ENCODE measurements at regions not wholly inside any gene's neighbourhood (a gene's known extent, or its start where the extent isn't known, plus 50 kb on each side); places are given as distances from the start of the nearest gene placed in this dataset.

DNA sequence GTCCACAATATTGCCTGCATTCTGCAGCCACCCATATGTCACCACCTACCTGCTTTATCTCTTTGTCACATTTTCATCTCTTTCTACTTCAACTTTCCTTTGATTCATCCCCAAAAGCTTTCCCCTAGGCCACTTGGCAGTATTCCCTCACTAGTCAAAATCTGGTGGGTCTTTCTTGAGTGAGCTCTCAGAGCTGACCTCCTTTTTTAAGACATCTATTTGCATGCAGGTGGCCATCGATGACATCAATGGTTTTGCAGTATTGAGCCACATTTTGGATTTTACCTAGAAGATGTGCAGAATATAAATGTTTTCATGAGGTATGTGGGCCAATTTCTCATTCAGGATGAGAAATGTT, 133.4 kb upstream of the REG3A start:
- H3K4me2 ChIP-seq (ENCODE audit: insufficient read depth in 1 of 2, low read depth in 2 of 2, low read length in 2 of 2), result no peak overlapping the region
- CTCF ChIA-PET (ENCODE audit: partially characterized antibody), result interaction anchor here (1.6 to 2.0 kb wide), 2 partner anchors 18 to 35 kb away, joined by 3 to 11 read pairs; no protein-coding TSS in a partner anchor
- no peak for FAIRE-seq
- no peak for TF ChIP-seq POLR2AphosphoS5 (IDR thresholded peaks at IDR 0.05; ENCODE audit: low read depth, low read length)
- TF ChIP-seq CHD1 (IDR thresholded peaks at IDR 0.05; ENCODE audit: low read depth, low read length), result no peak
- TF ChIP-seq SUZ12 (IDR thresholded peaks at IDR 0.05; ENCODE audit: low read length), result no peak
- no peak for TF ChIP-seq FOSL1 (IDR thresholded peaks at IDR 0.05; ENCODE audit: insufficient read depth, low read depth, low read length)
- no peak for TF ChIP-seq NANOG (IDR thresholded peaks at IDR 0.05; ENCODE audit: insufficient read depth, low read depth, low read length, poor library complexity, severe bottlenecking)
- no peak for TF ChIP-seq SIN3A (conservative IDR thresholded peaks at IDR 0.05 in 1 of 2, IDR thresholded peaks at IDR 0.05 in 1 of 2; ENCODE audit: low read depth in 1 of 2, low read length in 2 of 2)
- no peak for TF ChIP-seq RBBP5 (IDR thresholded peaks at IDR 0.05; ENCODE audit: borderline replicate concordance, low read depth, low read length)
- TF ChIP-seq BRCA1 (IDR thresholded peaks at IDR 0.05; ENCODE audit: low read depth, low read length), result no peak
- no peak for TF ChIP-seq EZH2 (IDR thresholded peaks at IDR 0.05; ENCODE audit: low read depth, low read length, severe bottlenecking)
- no peak for TF ChIP-seq JUN (IDR thresholded peaks at IDR 0.05; ENCODE audit: low read depth, low read length)
- no peak for TF ChIP-seq MAFK (IDR thresholded peaks at IDR 0.05; ENCODE audit: low read depth, low read length)
- no peak for TF ChIP-seq RFX5 (IDR thresholded peaks at IDR 0.05; ENCODE audit: borderline replicate concordance, low read depth, low read length)
- TF ChIP-seq SIRT6 (IDR thresholded peaks at IDR 0.05; ENCODE audit: low read length), result no peak
- no peak for TF ChIP-seq SIX5 (IDR thresholded peaks at IDR 0.05; ENCODE audit: low read depth, low read length)
- TF ChIP-seq CTBP2 (IDR thresholded peaks at IDR 0.05; ENCODE audit: borderline replicate concordance, insufficient read depth, insufficient read length, low read length), result no peak

More for the DNA sequence above, 133.4 kb upstream of the REG3A start:
- no peak overlapping the region for H2BK12ac ChIP-seq (ENCODE audit: low read depth, low read length)
- POLR2A ChIA-PET (ENCODE audit: partially characterized antibody), result no interaction called here
- no peak overlapping the region for H2AFZ ChIP-seq (ENCODE audit: low read length)
- no peaks in the 10 kb centered on the region for H3K23me2 ChIP-seq (ENCODE audit: low read depth, low read length)
- no peak overlapping the region for H3K18ac ChIP-seq (ENCODE audit: extremely low read depth, low read length)
- no peak overlapping the region for H2BK20ac ChIP-seq (ENCODE audit: low read length)
- no peak overlapping the region for H3K9ac ChIP-seq (replicated peaks in 1 of 4; ENCODE audit: extremely low read depth in 1 of 4, low read depth in 3 of 4, low read length in 3 of 4)
- H3K79me1 ChIP-seq (ENCODE audit: low read depth, low read length), result no peaks in the 10 kb centered on the region
- no peak overlapping the region for H2AK5ac ChIP-seq (ENCODE audit: low read depth, low read length)
- H3K14ac ChIP-seq (ENCODE audit: insufficient read length), result no peak overlapping the region
- H4K8ac ChIP-seq (ENCODE audit: extremely low read depth, insufficient read depth, low read length), result no peak overlapping the region
- WGBS, 2 experiments (ENCODE audit: extremely low coverage in 1 of 2, insufficient coverage in 1 of 2, insufficient read length in 1 of 2, insufficient replicate concordance in 2 of 2, low coverage in 1 of 2, low lambda C conversion rate in 2 of 2, missing lambda C conversion rate in 1 of 2), result 95% methylated on average over 1 of the region's 1 CpG; no CpG with 5 or more reads in 1 of the 2 experiments
- no peaks in the 10 kb centered on the region for H3K27me3 ChIP-seq (replicated peaks in 1 of 4; ENCODE audit: control insufficient read depth in 3 of 4, extremely low read depth in 1 of 4, insufficient read depth in 3 of 4, low read length in 3 of 4)
- peaks cover 0 to 5% of the 10 kb centered on the region in 2 experiments; a peak in 2 of 4 replicates for H3K9me3 ChIP-seq (ENCODE audit: insufficient read depth in 2 of 2, low read depth in 1 of 2, low read length in 1 of 2)
- no peak overlapping the region for H3K4ac ChIP-seq (replicated peaks; ENCODE audit: insufficient read length, low read depth, low read length)
- no peak for DNase-seq (ENCODE audit: low read depth in 1 of 2, low spot score in 2 of 2)
- H2BK120ac ChIP-seq (replicated peaks; ENCODE audit: low read depth, low read length), result no peak overlapping the region
- no peak overlapping the region for H3K4me3 ChIP-seq (ENCODE audit: extremely low read depth in 1 of 4, insufficient read depth in 2 of 4, low read depth in 3 of 4, low read length in 4 of 4)
- no peaks in the 10 kb centered on the region for H3K36me3 ChIP-seq (ENCODE audit: control insufficient read depth in 2 of 4, insufficient read depth in 4 of 4, low read length in 3 of 4)
- no peaks in the 10 kb centered on the region for H4K20me1 ChIP-seq (replicated peaks in 1 of 2; ENCODE audit: control insufficient read depth in 1 of 2, insufficient read depth in 2 of 2, low read length in 2 of 2)
- H3K4me1 ChIP-seq (replicated peaks in 1 of 4; ENCODE audit: control insufficient read depth in 3 of 4, insufficient read depth in 4 of 4, low read length in 3 of 4), result no peaks in the 10 kb centered on the region
- no peak overlapping the region for H3K56ac ChIP-seq (replicated peaks; ENCODE audit: insufficient read length, low read depth, low read length)
- H4K5ac ChIP-seq (ENCODE audit: insufficient read length, low read depth, low read length), result no peak overlapping the region
- H3K27ac ChIP-seq (ENCODE audit: low read depth, low read length), result no peak overlapping the region
- H2BK15ac ChIP-seq (ENCODE audit: low read length), result no peak overlapping the region
- no peak overlapping the region for H2BK5ac ChIP-seq (ENCODE audit: low read depth, low read length)
- no peak overlapping the region for H3K23ac ChIP-seq (ENCODE audit: insufficient read length)
- H3K79me2 ChIP-seq (ENCODE audit: control insufficient read depth in 1 of 2, insufficient read depth in 2 of 2, low read length in 2 of 2), result no peaks in the 10 kb centered on the region
- no peak overlapping the region for H4K91ac ChIP-seq (replicated peaks; ENCODE audit: insufficient read length, low read length)

Measured in H1 (cell line).